H9 (cell line): ENCODE measurements at regions not wholly inside any gene's neighbourhood (a gene's known extent, or its start where the extent isn't known, plus 50 kb on each side); places are given as distances from the start of the nearest gene placed in this dataset.

Experiments used
- DNase-seq: peaks from one replicate; pipeline ENCODE4 v3.0.0-alpha.2; 2017
- H2AFZ ChIP-seq: one replicate; pipeline ENCODE4 v1.6.1; 2013; ENCODE audit warnings: mild to moderate bottlenecking, low read length, control low read depth, moderate library complexity
- H2AK5ac ChIP-seq: 2 replicates; pipeline ENCODE4 v1.6.1; 2013; ENCODE audit warnings: low read length, control low read depth, mixed read lengths; ENCODE audit not compliant: insufficient read length
- H2BK120ac ChIP-seq: one replicate; pipeline ENCODE4 v1.6.1; 2013; ENCODE audit warnings: low read depth, mild to moderate bottlenecking, low read length, control low read depth, inconsistent platforms; ENCODE audit not compliant: poor library complexity, severe bottlenecking
- H2BK12ac ChIP-seq: 2 replicates; pipeline ENCODE4 v1.6.1; 2013; ENCODE audit warnings: low read length, control low read depth, mixed read lengths, low read depth; ENCODE audit not compliant: insufficient read length
- H2BK15ac ChIP-seq: 2 replicates; pipeline ENCODE4 v1.6.1; 2013; ENCODE audit warnings: low read depth, low read length, control low read depth
- H2BK20ac ChIP-seq: one replicate; pipeline ENCODE4 v1.6.1; 2013; ENCODE audit warnings: low read depth, mild to moderate bottlenecking, low read length, control low read depth, inconsistent platforms; ENCODE audit not compliant: poor library complexity, severe bottlenecking
- H2BK5ac ChIP-seq: 2 replicates; pipeline ENCODE4 v1.6.1; 2013; ENCODE audit warnings: low read length, control low read depth, mixed read lengths; ENCODE audit not compliant: insufficient read length
- H3K14ac ChIP-seq: 2 replicates; pipeline ENCODE4 v1.6.1; 2013; ENCODE audit warnings: low read length, control low read depth; ENCODE audit not compliant: insufficient read depth
- H3K18ac ChIP-seq: 2 replicates; pipeline ENCODE4 v1.6.1; 2013; ENCODE audit warnings: low read depth, mild to moderate bottlenecking, mixed read lengths, low read length, control low read depth; ENCODE audit not compliant: insufficient read length
- H3K23ac ChIP-seq: 2 replicates; pipeline ENCODE4 v1.6.1; 2013; ENCODE audit warnings: low read length, control low read depth, mixed read lengths, low read depth; ENCODE audit not compliant: insufficient read length
- H3K23me2 ChIP-seq: 2 replicates; pipeline ENCODE4 v1.6.1; 2013; ENCODE audit warnings: low read depth, mild to moderate bottlenecking, mixed read lengths, low read length, control low read depth; ENCODE audit not compliant: insufficient read length, poor library complexity, severe bottlenecking
- H3K27ac ChIP-seq: 2 replicates; pipeline ENCODE4 v1.5.1; 2013; ENCODE audit warnings: low read length, control low read depth, mixed read lengths, low read depth; ENCODE audit not compliant: insufficient read length
- H3K27me3 ChIP-seq: 2 replicates; pipeline ENCODE4 v1.6.1; 2013; ENCODE audit warnings: low read length, control low read depth, inconsistent platforms; ENCODE audit not compliant: insufficient read depth
- H3K4ac ChIP-seq: 2 replicates; pipeline ENCODE4 v1.6.1; 2013; ENCODE audit warnings: low read depth, mild to moderate bottlenecking, control low read depth, inconsistent platforms, low read length, moderate library complexity
- H3K4me1 ChIP-seq: 2 replicates; pipeline ENCODE4 v1.6.1; 2013; ENCODE audit warnings: low read length, control low read depth, inconsistent platforms; ENCODE audit not compliant: insufficient read depth
- H3K4me2 ChIP-seq: 2 replicates; pipeline ENCODE4 v1.6.1; 2013; ENCODE audit warnings: low read length, control low read depth, mixed read lengths; ENCODE audit not compliant: insufficient read length, insufficient read depth
- H3K56ac ChIP-seq: 2 replicates; pipeline ENCODE4 v1.6.1; 2013; ENCODE audit warnings: low read depth, mild to moderate bottlenecking, mixed read lengths, low read length, control low read depth; ENCODE audit not compliant: insufficient read length
- H3K79me1 ChIP-seq: 2 replicates; pipeline ENCODE4 v1.6.1; 2013; ENCODE audit warnings: low read depth, mild to moderate bottlenecking, moderate library complexity, low read length, control low read depth, inconsistent platforms; ENCODE audit not compliant: insufficient read depth, poor library complexity, severe bottlenecking
- H3K79me2 ChIP-seq: 2 replicates; pipeline ENCODE4 v1.6.1; 2013; ENCODE audit warnings: low read length, control low read depth, inconsistent platforms; ENCODE audit not compliant: insufficient read depth
- H3K9ac ChIP-seq: 2 replicates; pipeline ENCODE4 v1.6.1; 2013; ENCODE audit warnings: low read length, control low read depth, mixed read lengths; ENCODE audit not compliant: insufficient read length; ENCODE audit errors: extremely low read depth
- H3K9me3 ChIP-seq: one replicate; pipeline ENCODE4 v1.6.1; 2013; ENCODE audit warnings: low read depth, low read length, inconsistent platforms; ENCODE audit not compliant: control insufficient read depth
- H3T11ph ChIP-seq: one replicate; pipeline ENCODE4 v1.6.1; 2013; ENCODE audit warnings: mild to moderate bottlenecking, low read length, control low read depth, inconsistent platforms
- H4K20me1 ChIP-seq: one replicate; pipeline ENCODE4 v1.6.1; 2013; ENCODE audit not compliant: control insufficient read depth, insufficient read length, insufficient read depth
- H4K5ac ChIP-seq: 2 replicates; pipeline ENCODE4 v1.6.1; 2013; ENCODE audit warnings: low read depth, mild to moderate bottlenecking, mixed read lengths, low read length, control low read depth; ENCODE audit not compliant: insufficient read length
- H4K8ac ChIP-seq: replicated peaks from 2 replicates; pipeline ENCODE4 v1.6.1; 2013; ENCODE audit warnings: low read length, control low read depth, mixed read lengths, low read depth; ENCODE audit not compliant: insufficient read length
- H4K91ac ChIP-seq: 2 replicates; pipeline ENCODE4 v1.6.1; 2013; ENCODE audit warnings: low read depth, mild to moderate bottlenecking, moderate library complexity, mixed read lengths, low read length, control low read depth; ENCODE audit not compliant: insufficient read length
- H3K27ac Mint-ChIP-seq, 3 experiments: 2 replicates in 2 of 3; 3 replicates in 1 of 3; pipeline ENCODE4 v1.8.0; 2020 to 2021; ENCODE audit warnings: mixed read lengths in 3 of 3, mild to moderate bottlenecking in 1 of 3, moderate library complexity in 1 of 3
- H3K27me3 Mint-ChIP-seq: 2 replicates; pipeline ENCODE4 v1.8.0; 2021; ENCODE audit warnings: low read depth, mild to moderate bottlenecking, moderate library complexity, mixed read lengths
- H3K36me3 Mint-ChIP-seq, 3 experiments: 2 replicates in 2 of 3; 3 replicates in 1 of 3; pipeline ENCODE4 v1.8.0; 2020 to 2021; ENCODE audit warnings: low read depth in 3 of 3, mixed read lengths in 3 of 3; ENCODE audit not compliant: insufficient read depth in 1 of 3
- H3K4me1 Mint-ChIP-seq, 2 experiments: 2 replicates each; pipeline ENCODE4 v1.8.0; 2020; ENCODE audit warnings: mixed read lengths in 2 of 2
- H3K4me3 Mint-ChIP-seq, 2 experiments: 2 replicates in 1 of 2; 3 replicates in 1 of 2; pipeline ENCODE4 v1.8.0; 2020 to 2021; ENCODE audit warnings: mild to moderate bottlenecking in 2 of 2, mixed read lengths in 2 of 2, moderate library complexity in 1 of 2
- H3K9me3 Mint-ChIP-seq, 2 experiments: 2 replicates in 1 of 2; 3 replicates in 1 of 2; pipeline ENCODE4 v1.8.0; 2020; ENCODE audit warnings: mild to moderate bottlenecking in 2 of 2, mixed read lengths in 2 of 2, moderate library complexity in 1 of 2
- CTCF ChIP-seq: fragments of 200-600 bp; sonication (generic); conservative IDR thresholded peaks from 3 replicates; pipeline ENCODE4 v1.8.0; 2021; ENCODE audit warnings: antibody characterized with exemption, mild to moderate bottlenecking

GRCh38 chr14:50020799-50021198 lies 95.6 kb downstream of the VCPKMT start:
- Histone ChIP-seq H3K79me2 (no peaks in the 10 kb centered on the region), H3T11ph (no peak overlapping the region), H2BK15ac (no peak overlapping the region), H4K20me1 (no peaks in the 10 kb centered on the region), H3K18ac (no peak overlapping the region), H3K79me1 (no peaks in the 10 kb centered on the region), H2AFZ (no peak overlapping the region), H3K23me2 (no peaks in the 10 kb centered on the region), H2BK120ac (no peak overlapping the region), H4K5ac (no peak overlapping the region), H3K4ac (no peak overlapping the region), H3K27me3 (no peaks in the 10 kb centered on the region), H3K4me1 (no peaks in the 10 kb centered on the region; the same call in 1 of the 2 replicates), H2BK5ac (no peak overlapping the region), H3K14ac (no peak overlapping the region), H3K56ac (no peak overlapping the region), H4K91ac (no peak overlapping the region), H3K27ac (no peak overlapping the region), H3K9ac (no peak overlapping the region), H3K4me2 (no peak overlapping the region), H2BK20ac (no peak overlapping the region), H3K23ac (no peak overlapping the region), H4K8ac (no peak overlapping the region), H3K9me3 (no peaks in the 10 kb centered on the region), H2BK12ac (no peak overlapping the region), H2AK5ac (no peak overlapping the region)
- Mint-ChIP-seq H3K27me3 (peaks cover 4% of the 10 kb centered on the region), H3K36me3 (no peaks in the 10 kb centered on the region; a peak in 2 of 7 replicates), H3K27ac (no peak overlapping the region), H3K4me3 (no peak overlapping the region), H3K9me3 (peaks cover 11 to 12% of the 10 kb centered on the region in 2 experiments; a peak in 4 of 5 replicates), H3K4me1 (peaks cover 9 to 11% of the 10 kb centered on the region in 2 experiments; a peak in 3 of 4 replicates)
- TF ChIP-seq CTCF, result no peak
- DNase-seq, result no peak
